H1 (cell line): ENCODE measurements at regions not wholly inside any gene's neighbourhood (a gene's known extent, or its start where the extent isn't known, plus 50 kb on each side); places are given as distances from the start of the nearest gene placed in this dataset.

Experiments used
- CBX8 ChIP-seq: fragments of 300-800, 300-1000 bp; sonication (generic); IDR thresholded peaks from 2 replicates; pipeline ENCODE4 v1.7.1; 2016; ENCODE audit warnings: low read depth, low read length, borderline replicate concordance
- CEBPB ChIP-seq: IDR thresholded peaks from 2 replicates; pipeline ENCODE4 v1.6.1; 2012; ENCODE audit warnings: low read depth, low read length
- NANOG ChIP-seq: IDR thresholded peaks from 2 replicates; pipeline ENCODE4 v1.6.1; 2011; ENCODE audit warnings: low read length, low read depth, mild to moderate bottlenecking, inconsistent platforms; ENCODE audit not compliant: insufficient read depth, poor library complexity, severe bottlenecking
- RAD21 ChIP-seq, 2 experiments: IDR thresholded peaks in 1 of 2; conservative IDR thresholded peaks in 1 of 2; 2 replicates each; pipeline ENCODE4 v1.6.1; 2011; ENCODE audit warnings: low read depth in 2 of 2, low read length in 2 of 2, improper control_type of control experiment in 1 of 2, inconsistent platforms in 1 of 2, mild to moderate bottlenecking in 1 of 2, moderate library complexity in 1 of 2
- SIX5 ChIP-seq: IDR thresholded peaks from 2 replicates; pipeline ENCODE4 v1.6.1; 2011; ENCODE audit warnings: mild to moderate bottlenecking, low read depth, low read length
- SP1 ChIP-seq: IDR thresholded peaks from 2 replicates; pipeline ENCODE4 v1.6.1; 2011; ENCODE audit warnings: low read depth, low read length
- SP4 ChIP-seq: IDR thresholded peaks from 2 replicates; pipeline ENCODE4 v1.6.1; 2012; ENCODE audit warnings: low read length, inconsistent platforms
- SRF ChIP-seq: IDR thresholded peaks from 2 replicates; pipeline ENCODE4 v1.6.1; 2011; ENCODE audit warnings: mild to moderate bottlenecking, low read depth, low read length, moderate library complexity
- ZNF274 ChIP-seq: IDR thresholded peaks from 2 replicates; pipeline ENCODE4 v1.7.0; 2012; ENCODE audit warnings: low read length, borderline replicate concordance; ENCODE audit errors: extremely low read depth
- TF ChIP-seq, protein P1 (sequence below): IDR thresholded peaks from 2 replicates; pipeline ENCODE4 v1.6.1; 2011; ENCODE audit warnings: low read depth, mild to moderate bottlenecking, low read length; ENCODE audit not compliant: insufficient read depth
- TF ChIP-seq, protein P2 (sequence below), 3 experiments: IDR thresholded peaks; 1 replicate in 2 of 3; 2 replicates in 1 of 3; pipeline versions ENCODE4 v1.5.1 to v1.6.1; 2011; ENCODE audit warnings: low read length in 3 of 3, mild to moderate bottlenecking in 3 of 3, inconsistent platforms in 2 of 3, low read depth in 1 of 3, moderate library complexity in 1 of 3; ENCODE audit not compliant: insufficient read depth in 1 of 3; ENCODE audit errors: control extremely low read depth in 1 of 3

DNA sequence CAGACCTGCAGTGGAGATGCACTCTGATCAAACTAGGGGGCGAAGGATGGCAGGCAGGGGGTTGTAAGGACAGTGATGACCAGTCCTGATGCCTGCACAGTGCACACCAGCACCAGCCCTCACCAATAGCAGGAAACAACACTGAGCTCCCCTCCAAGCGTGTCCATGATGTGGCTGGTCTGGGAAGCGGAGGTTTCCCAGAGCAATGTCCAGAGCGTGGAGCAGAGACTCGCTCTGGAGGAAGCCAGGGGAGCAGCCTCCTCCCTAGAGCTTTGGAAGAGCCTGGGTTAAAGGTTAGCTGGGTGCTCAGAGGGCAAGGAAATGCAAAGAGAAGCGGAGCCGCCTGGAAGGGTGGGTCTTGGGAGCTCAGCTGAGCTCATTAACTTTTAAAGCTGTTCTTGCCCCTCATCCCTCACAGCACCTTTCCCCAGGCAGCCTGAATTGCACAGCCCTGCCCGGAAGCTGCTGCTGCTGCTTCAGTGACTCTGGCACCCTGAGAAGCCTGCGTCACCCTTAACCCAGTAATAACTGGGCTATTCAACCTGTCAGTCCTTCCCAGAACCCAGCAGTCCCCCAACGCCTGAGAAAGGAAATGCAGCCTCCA, 162.2 kb upstream of the RAB4A start:
- TF ChIP-seq, protein P1, sequence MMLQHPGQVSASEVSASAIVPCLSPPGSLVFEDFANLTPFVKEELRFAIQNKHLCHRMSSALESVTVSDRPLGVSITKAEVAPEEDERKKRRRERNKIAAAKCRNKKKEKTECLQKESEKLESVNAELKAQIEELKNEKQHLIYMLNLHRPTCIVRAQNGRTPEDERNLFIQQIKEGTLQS, result no peak
- TF ChIP-seq, protein P2, sequence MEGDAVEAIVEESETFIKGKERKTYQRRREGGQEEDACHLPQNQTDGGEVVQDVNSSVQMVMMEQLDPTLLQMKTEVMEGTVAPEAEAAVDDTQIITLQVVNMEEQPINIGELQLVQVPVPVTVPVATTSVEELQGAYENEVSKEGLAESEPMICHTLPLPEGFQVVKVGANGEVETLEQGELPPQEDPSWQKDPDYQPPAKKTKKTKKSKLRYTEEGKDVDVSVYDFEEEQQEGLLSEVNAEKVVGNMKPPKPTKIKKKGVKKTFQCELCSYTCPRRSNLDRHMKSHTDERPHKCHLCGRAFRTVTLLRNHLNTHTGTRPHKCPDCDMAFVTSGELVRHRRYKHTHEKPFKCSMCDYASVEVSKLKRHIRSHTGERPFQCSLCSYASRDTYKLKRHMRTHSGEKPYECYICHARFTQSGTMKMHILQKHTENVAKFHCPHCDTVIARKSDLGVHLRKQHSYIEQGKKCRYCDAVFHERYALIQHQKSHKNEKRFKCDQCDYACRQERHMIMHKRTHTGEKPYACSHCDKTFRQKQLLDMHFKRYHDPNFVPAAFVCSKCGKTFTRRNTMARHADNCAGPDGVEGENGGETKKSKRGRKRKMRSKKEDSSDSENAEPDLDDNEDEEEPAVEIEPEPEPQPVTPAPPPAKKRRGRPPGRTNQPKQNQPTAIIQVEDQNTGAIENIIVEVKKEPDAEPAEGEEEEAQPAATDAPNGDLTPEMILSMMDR (IDR thresholded peaks at IDR 0.05; ENCODE audit: control extremely low read depth in 1 of 3, insufficient read depth in 1 of 3, low read depth in 1 of 3, low read length in 3 of 3), result no peak
- no peak for TF ChIP-seq SP1
- no peak for TF ChIP-seq CEBPB
- TF ChIP-seq SRF, result no peak
- no peak for TF ChIP-seq CBX8
- peak in 1 of 2 experiments; percentile 22; a peak in 2 of 4 replicates for TF ChIP-seq RAD21 (IDR thresholded peaks at IDR 0.05 in 1 of 2, conservative IDR thresholded peaks at IDR 0.05 in 1 of 2; ENCODE audit: low read depth in 2 of 2, low read length in 2 of 2)
- TF ChIP-seq SP4, result no peak
- TF ChIP-seq NANOG, result no peak
- no peak for TF ChIP-seq SIX5
- TF ChIP-seq ZNF274, result no peak
